PC-3 (cell line): ENCODE measurements at regions not wholly inside any gene's neighbourhood (a gene's known extent, or its start where the extent isn't known, plus 50 kb on each side); places are given as distances from the start of the nearest gene placed in this dataset.
"Not testable (repeated sequence)": the region's sequence is repeated elsewhere in the genome, so short reads cannot be mapped to it uniquely, and the experiment has no call there.

Experiments used
- CTCF ChIP-seq: fragments of 300-600 bp; sonication (generic); conservative IDR thresholded peaks from 2 replicates; pipeline ENCODE4 v1.5.1; 2017; ENCODE audit warnings: antibody characterized with exemption, low read depth, mild to moderate bottlenecking, low read length
- EZH2 ChIP-seq: fragments of 300-600 bp; sonication (generic); IDR thresholded peaks from one replicate; pipeline ENCODE4 v1.6.1; 2017; ENCODE audit warnings: antibody characterized with exemption, mild to moderate bottlenecking, low read length; ENCODE audit not compliant: unreplicated experiment
- EZH2phosphoT487 ChIP-seq: fragments of 300-600 bp; sonication (generic); IDR thresholded peaks from 2 replicates; pipeline ENCODE4 v1.6.1; 2018; ENCODE audit warnings: mild to moderate bottlenecking, antibody characterized with exemption, low read length, borderline replicate concordance

DNA sequence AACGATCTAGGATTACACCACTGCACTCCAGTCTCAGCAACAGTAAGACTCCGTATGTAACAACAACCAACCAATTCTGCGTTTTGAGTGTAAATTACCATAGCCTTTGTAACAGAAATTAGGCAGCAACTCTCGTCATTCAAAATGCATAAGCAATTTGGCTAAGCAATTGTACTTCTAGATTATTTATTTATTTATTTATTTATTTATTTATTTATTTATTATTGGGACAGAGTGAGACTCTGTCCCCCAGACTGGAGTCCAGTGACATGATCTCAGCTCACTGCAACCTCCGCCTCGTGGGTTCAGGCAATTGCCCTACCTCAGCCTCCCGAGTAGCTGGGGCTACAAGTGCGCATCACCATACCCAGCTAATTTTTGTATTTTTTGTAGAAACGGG, 217.7 kb downstream of the POTEG start:
- TF ChIP-seq CTCF, EZH2phosphoT487, EZH2: not testable (repeated sequence)
